ENCODE measurements at regions not wholly inside any gene's neighbourhood (a gene's known extent, or its start where the extent isn't known, plus 50 kb on each side); places are given as distances from the start of the nearest gene placed in this dataset.

DNA sequence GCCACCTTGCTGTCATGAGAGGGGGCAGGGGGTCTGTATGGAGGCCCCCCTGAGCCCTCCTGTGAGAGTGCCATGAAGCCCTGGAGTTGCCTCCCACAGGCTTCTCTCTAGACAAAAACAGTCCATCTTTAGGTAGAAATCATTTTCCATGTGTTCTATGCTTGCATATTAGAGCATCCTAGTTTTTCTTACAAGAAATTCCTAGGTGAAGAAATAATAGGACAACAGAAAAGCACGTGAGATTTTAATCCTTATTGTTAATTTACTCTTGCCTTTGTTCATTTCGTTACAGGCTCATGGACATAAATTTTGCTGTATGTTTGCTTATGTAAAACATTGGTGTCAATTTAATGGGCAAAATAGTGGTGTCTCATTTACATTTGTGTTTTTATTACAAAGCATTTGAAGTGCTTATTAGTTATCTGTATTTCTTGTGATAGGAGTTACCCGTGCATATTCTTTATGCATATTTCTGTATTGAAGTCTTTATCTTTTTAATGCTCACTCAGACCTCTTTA, 336.9 kb upstream of the RAB6C start:
- Histone ChIP-seq H3K4me1 (ENCODE audit: insufficient read depth, low read length, poor library complexity, severe bottlenecking) (no peaks in the 10 kb centered on the region), H3K9me3 (ENCODE audit: low read depth, low read length, poor library complexity, severe bottlenecking) (no peaks in the 10 kb centered on the region), H3K27me3 (replicated peaks; ENCODE audit: insufficient read depth, low read depth, low read length, poor library complexity) (peaks cover 7% of the 10 kb centered on the region), H3K27ac (ENCODE audit: low read depth, low read length, poor library complexity, severe bottlenecking) (no peak overlapping the region), H3K4me3 (ENCODE audit: low read depth, low read length, poor library complexity, severe bottlenecking) (no peak overlapping the region), H3K36me3 (ENCODE audit: insufficient read depth, low read length, poor library complexity, severe bottlenecking) (no peaks in the 10 kb centered on the region)
- TF ChIP-seq CTCF (conservative IDR thresholded peaks at IDR 0.05; ENCODE audit: low read depth, low read length) (no peak), EZH2 (IDR thresholded peaks at IDR 0.05; ENCODE audit: borderline replicate concordance, low read depth, low read length, poor library complexity, severe bottlenecking) (no peak)
- no TSS peak for BruUV-seq (replicated peaks)
- ChIA-PET CTCF (no interaction called here), POLR2A (ENCODE audit: low non-redundant PET) (no interaction called here)
- intact Hi-C loops (cut with micrococcal nuclease; ENCODE audit: unreplicated experiment), result no loop called here
- DNase-seq (ENCODE audit: low spot score), result no peak

- H3K36me3 ChIP-seq (ENCODE audit: insufficient read depth, low read length, poor library complexity, severe bottlenecking), result no peaks in the 10 kb centered on the region
- CTCF ChIA-PET, result no interaction called here
- POLR2A ChIA-PET (ENCODE audit: low non-redundant PET), result no interaction called here
- H3K27ac ChIP-seq (ENCODE audit: low read depth, low read length, poor library complexity, severe bottlenecking), result no peak overlapping the region
- TF ChIP-seq CTCF (conservative IDR thresholded peaks at IDR 0.05; ENCODE audit: low read depth, low read length) (no peak), EZH2 (IDR thresholded peaks at IDR 0.05; ENCODE audit: borderline replicate concordance, low read depth, low read length, poor library complexity, severe bottlenecking) (no peak)
- H3K9me3 ChIP-seq (ENCODE audit: low read depth, low read length, poor library complexity, severe bottlenecking), result no peaks in the 10 kb centered on the region
- intact Hi-C loops (cut with micrococcal nuclease; ENCODE audit: unreplicated experiment), result no loop called here
- H3K4me3 ChIP-seq (ENCODE audit: low read depth, low read length, poor library complexity, severe bottlenecking), result no peak overlapping the region
- H3K4me1 ChIP-seq (ENCODE audit: insufficient read depth, low read length, poor library complexity, severe bottlenecking), result no peaks in the 10 kb centered on the region
- no TSS peak for BruUV-seq (replicated peaks)
- DNase-seq (ENCODE audit: low spot score), result no peak
- peaks cover 7% of the 10 kb centered on the region for H3K27me3 ChIP-seq (replicated peaks; ENCODE audit: insufficient read depth, low read depth, low read length, poor library complexity)
Measured at GRCh38 chr2:129645335-129645734, 334.1 kb upstream of the RAB6C start.

- H3K27me3 ChIP-seq (replicated peaks; ENCODE audit: insufficient read depth, low read depth, low read length, poor library complexity), result peaks cover 7% of the 10 kb centered on the region
Measured at GRCh38 chr2:129646107-129646506, 333.4 kb upstream of the RAB6C start.

More at GRCh38 chr2:129646107-129646506, 333.4 kb upstream of the RAB6C start:
- no peak for DNase-seq (ENCODE audit: low spot score)
- no TSS peak for BruUV-seq (replicated peaks)
- no peaks in the 10 kb centered on the region for H3K36me3 ChIP-seq (ENCODE audit: insufficient read depth, low read length, poor library complexity, severe bottlenecking)
- no peak overlapping the region for H3K27ac ChIP-seq (ENCODE audit: low read depth, low read length, poor library complexity, severe bottlenecking)
- CTCF ChIA-PET, result no interaction called here
- intact Hi-C loops (cut with micrococcal nuclease; ENCODE audit: unreplicated experiment), result no loop called here
- POLR2A ChIA-PET (ENCODE audit: low non-redundant PET), result no interaction called here
- H3K4me1 ChIP-seq (ENCODE audit: insufficient read depth, low read length, poor library complexity, severe bottlenecking), result no peaks in the 10 kb centered on the region
- TF ChIP-seq CTCF (conservative IDR thresholded peaks at IDR 0.05; ENCODE audit: low read depth, low read length), result no peak
- no peak for TF ChIP-seq EZH2 (IDR thresholded peaks at IDR 0.05; ENCODE audit: borderline replicate concordance, low read depth, low read length, poor library complexity, severe bottlenecking)
- H3K4me3 ChIP-seq (ENCODE audit: low read depth, low read length, poor library complexity, severe bottlenecking), result no peak overlapping the region
- no peaks in the 10 kb centered on the region for H3K9me3 ChIP-seq (ENCODE audit: low read depth, low read length, poor library complexity, severe bottlenecking)

Data from A673 (cell line).